Transverse colon (tissue), 4 donors: ENCODE measurements at regions not wholly inside any gene's neighbourhood (a gene's known extent, or its start where the extent isn't known, plus 50 kb on each side); places are given as distances from the start of the nearest gene placed in this dataset.

Experiments used
- DNase-seq: peaks from one replicate; pipeline ENCODE4 v3.0.0-alpha.2; 2019
- H3K27ac ChIP-seq, 4 donors: fragments of 200-600 bp; sonication (generic); 2 replicates each; pipeline ENCODE4 v1.5.1; 2016 to 2018; ENCODE audit warnings: inconsistent platforms in 4 of 4
- H3K27me3 ChIP-seq: fragments of 200-600 bp; sonication (generic); 2 replicates; pipeline ENCODE4 v1.5.1; 2017; ENCODE audit warnings: inconsistent platforms
- H3K36me3 ChIP-seq, 4 donors: fragments of 200-600 bp; sonication (generic); 2 replicates each; pipeline ENCODE4 v1.5.1; 2017 to 2019; ENCODE audit warnings: inconsistent platforms in 4 of 4
- H3K4me1 ChIP-seq, 4 donors: fragments of 200-600 bp; sonication (generic); 2 replicates each; pipeline ENCODE4 v1.5.1; 2017 to 2020; ENCODE audit warnings: inconsistent platforms in 4 of 4
- H3K4me3 ChIP-seq, 4 donors: fragments of 200-600 bp; sonication (generic); 1 replicate in 1 of 4; 2 replicates in 3 of 4; pipeline versions ENCODE4 v1.5.1 to v1.6.1; 2017 to 2019; ENCODE audit warnings: inconsistent platforms in 4 of 4
- H3K9me3 ChIP-seq, 2 donors: fragments of 200-600 bp; sonication (generic); 2 replicates each; pipeline ENCODE4 v1.5.1; 2017 to 2019; ENCODE audit warnings: inconsistent platforms in 2 of 2
- CTCF ChIP-seq, 5 experiments: fragments of 200-600 bp in 3 of 5; fragments of 450-650 bp in 2 of 5; sonication (generic) in 3 of 5; IDR thresholded peaks; 1 replicate in 2 of 5; 2 replicates in 3 of 5; pipeline ENCODE4 v1.5.1; 2016 to 2017; ENCODE audit warnings: antibody characterized with exemption in 5 of 5, inconsistent platforms in 3 of 5, mild to moderate bottlenecking in 2 of 5, moderate library complexity in 1 of 5
- EP300 ChIP-seq: sonication (generic); formaldehyde crosslinking; IDR thresholded peaks from one replicate; pipeline ENCODE4 v1.6.1; 2017; ENCODE audit warnings: antibody characterized with exemption, low read depth
- POLR2A ChIP-seq: fragments of 450-650 bp; IDR thresholded peaks from one replicate; pipeline ENCODE4 v1.6.1; 2016; ENCODE audit warnings: antibody characterized with exemption, mild to moderate bottlenecking, moderate library complexity
- POLR2AphosphoS5 ChIP-seq, 3 donors: sonication (generic); formaldehyde crosslinking; IDR thresholded peaks; one replicate each; pipeline ENCODE4 v1.6.1; 2016; ENCODE audit warnings: antibody characterized with exemption in 3 of 3
- WGBS, 2 donors: methylation state at CpG; one replicate each; pipeline ENCODE4 v1.1.5; 2018; ENCODE audit warnings: low coverage in 1 of 2; 5-methylcytosine and 5-hydroxymethylcytosine counted together
- in situ Hi-C, 4 donors: fragments of 200-750 bp; cut with MboI; loops; one replicate each; pipeline versions ENCODE4 v1.15.0 to v1.15.1; 2017; ENCODE audit warnings: low sequenced_read_pairs in 3 of 4, low pct_ligation_motif_present in 1 of 4, low pct_unique_long_range_greater_than_20kb in 1 of 4
- intact Hi-C: fragments of 100-400 bp; cut with DNase I; formaldehyde crosslinking; loops from one replicate; pipeline ENCODE4 v1.15.1; 2023; ENCODE audit warnings: low total_unique reads

DNA sequence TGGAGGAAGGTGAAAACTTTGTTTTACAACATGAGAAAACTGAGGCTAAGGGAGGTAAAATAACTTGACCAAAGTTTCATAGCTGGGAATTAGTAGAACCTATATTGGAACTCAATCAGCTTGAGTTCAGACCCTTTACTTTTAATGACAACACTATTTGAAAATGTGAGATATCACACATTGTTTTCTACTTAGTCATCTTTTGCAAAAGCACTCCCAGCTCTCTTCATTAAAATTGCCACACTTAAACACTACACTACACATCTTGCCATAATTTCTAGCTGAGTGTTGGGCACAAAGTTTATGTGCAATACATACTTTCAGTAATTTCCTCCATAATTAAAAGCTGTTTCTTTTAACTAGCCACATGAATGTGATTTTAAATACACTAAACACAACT is 230.4 kb upstream of the DCBLD2 start:
- Histone ChIP-seq H3K9me3 (no peaks in the 10 kb centered on the region), H3K36me3 (no peaks in the 10 kb centered on the region), H3K27me3 (no peaks in the 10 kb centered on the region), H3K4me1 (no peaks in the 10 kb centered on the region), H3K27ac (no peak overlapping the region), H3K4me3 (no peak overlapping the region)
- intact Hi-C loops: no loop called here
- in situ Hi-C loops: no loop called here
- DNase-seq: no peak
- TF ChIP-seq POLR2AphosphoS5 (IDR thresholded peaks at IDR 0.05) (no peak), EP300 (no peak), POLR2A (no peak), CTCF (IDR thresholded peaks at IDR 0.05) (no peak)

DNA sequence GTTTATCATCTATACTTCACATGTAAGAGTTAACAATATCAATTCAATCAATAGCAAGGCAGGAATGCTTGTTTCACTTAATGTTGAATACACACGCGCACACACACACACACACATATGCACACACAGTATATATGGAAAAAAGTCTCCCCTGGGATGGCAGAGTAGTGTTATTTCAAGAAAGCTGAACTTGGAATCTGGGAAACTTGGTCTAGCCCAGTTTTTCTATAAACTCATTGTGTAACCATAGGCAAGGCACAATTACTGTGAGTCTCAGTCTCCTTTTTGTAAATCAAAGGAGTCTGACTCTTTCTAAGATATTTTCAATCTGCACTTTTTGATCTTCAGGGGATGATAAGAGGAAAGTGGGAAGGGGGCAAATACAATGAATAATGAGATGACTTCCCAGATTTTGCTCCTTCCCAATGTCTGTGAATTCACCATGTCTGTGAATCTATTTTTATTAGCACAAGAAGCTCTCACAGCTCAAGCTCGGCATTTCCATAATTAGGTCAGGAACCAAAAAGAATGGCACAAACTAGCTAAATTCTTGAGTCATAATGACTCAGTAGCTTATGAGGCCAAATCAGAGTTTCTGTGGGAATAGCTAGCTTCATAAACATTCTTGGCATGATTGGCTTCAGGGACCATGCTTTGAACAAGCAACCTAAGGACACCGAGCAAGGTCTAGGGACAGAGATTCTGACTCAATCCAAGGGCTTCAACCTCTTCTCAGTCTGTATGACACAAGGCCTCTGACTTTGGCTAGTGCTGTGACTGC is 227.4 kb upstream of the DCBLD2 start:
- in situ Hi-C loops (no loop called here), intact Hi-C loops (no loop called here)
- TF ChIP-seq CTCF (IDR thresholded peaks at IDR 0.05) (no peak), EP300 (no peak), POLR2A (no peak), POLR2AphosphoS5 (IDR thresholded peaks at IDR 0.05) (no peak)
- Histone ChIP-seq H3K27ac (no peak overlapping the region), H3K36me3 (no peaks in the 10 kb centered on the region), H3K4me3 (no peak overlapping the region), H3K4me1 (no peaks in the 10 kb centered on the region), H3K9me3 (no peaks in the 10 kb centered on the region), H3K27me3 (no peaks in the 10 kb centered on the region)
- 45 to 72% methylated on average over 2 to 4 of the region's 4 CpGs for WGBS, 2 donors
- no peak for DNase-seq

- no peaks in the 10 kb centered on the region for H3K36me3 ChIP-seq
- H3K4me1 ChIP-seq: no peaks in the 10 kb centered on the region
- DNase-seq: no peak
- no peaks in the 10 kb centered on the region for H3K9me3 ChIP-seq
- no peak for TF ChIP-seq POLR2A
- 60 to 65% methylated on average over 2 of the region's 2 CpGs for WGBS, 2 donors
- H3K4me3 ChIP-seq: no peak overlapping the region
- H3K27me3 ChIP-seq: no peaks in the 10 kb centered on the region
- no peak overlapping the region for H3K27ac ChIP-seq
- in situ Hi-C loops: no loop called here
- intact Hi-C loops: no loop called here
Observed at GRCh38 chr3:99128235-99128634, 226.7 kb upstream of the DCBLD2 start.

DNA sequence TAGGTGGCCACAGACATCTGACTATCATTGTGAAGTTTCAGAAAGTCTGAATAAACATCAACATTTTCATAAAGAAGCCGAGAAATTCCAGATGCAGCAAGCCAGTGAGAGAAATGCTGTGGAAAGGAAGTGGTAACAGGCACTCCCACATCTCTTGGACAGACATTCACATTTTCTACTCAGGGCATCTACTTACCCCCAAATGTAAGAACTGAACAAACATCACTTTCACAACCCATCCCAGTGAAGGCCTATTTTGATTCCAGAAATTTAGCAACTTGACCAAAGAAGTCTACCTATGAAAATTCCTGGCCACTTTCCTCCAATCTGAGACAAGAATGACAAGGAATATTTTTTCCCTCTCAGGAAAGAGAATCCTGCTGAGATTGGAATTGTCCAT is 224.8 kb upstream of the DCBLD2 start:
- no peaks in the 10 kb centered on the region for H3K36me3 ChIP-seq
- no peak overlapping the region for H3K4me3 ChIP-seq
- no peaks in the 10 kb centered on the region for H3K9me3 ChIP-seq
- intact Hi-C loops (no loop called here), in situ Hi-C loops (no loop called here)
- H3K27ac ChIP-seq: no peak overlapping the region
- DNase-seq: no peak
- TF ChIP-seq CTCF (IDR thresholded peaks at IDR 0.05): no peak
- no peak for TF ChIP-seq EP300
- no peak for TF ChIP-seq POLR2AphosphoS5 (IDR thresholded peaks at IDR 0.05)
- TF ChIP-seq POLR2A: no peak
- no peaks in the 10 kb centered on the region for H3K4me1 ChIP-seq
- no peaks in the 10 kb centered on the region for H3K27me3 ChIP-seq
- WGBS, 2 donors: 77% methylated on average over 1 of the region's 1 CpG; no CpG with 5 or more reads in 1 of the 2 donors

DNA sequence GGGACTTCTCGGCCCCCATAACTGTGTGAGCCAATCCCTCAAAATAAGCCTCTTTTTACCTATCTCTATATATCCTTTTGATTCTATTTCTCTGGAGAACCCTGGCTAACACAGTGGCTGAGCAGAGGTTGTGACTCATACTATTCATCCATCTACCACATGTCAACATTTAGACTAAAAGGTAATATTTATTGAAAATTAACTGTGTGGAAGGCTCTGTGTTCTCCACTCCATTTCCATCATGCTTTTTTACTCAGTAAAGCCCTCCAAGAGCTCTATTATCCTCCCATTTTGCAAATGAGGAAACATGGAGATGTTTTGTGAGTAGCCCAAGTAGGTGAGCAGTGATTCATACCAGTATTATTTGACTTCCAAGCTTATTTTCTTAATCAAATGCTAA is 217.9 kb upstream of the DCBLD2 start:
- Histone ChIP-seq H3K4me1 (no peaks in the 10 kb centered on the region), H3K4me3 (no peak overlapping the region), H3K9me3 (no peaks in the 10 kb centered on the region), H3K27ac (no peak overlapping the region), H3K36me3 (no peaks in the 10 kb centered on the region), H3K27me3 (no peaks in the 10 kb centered on the region)
- intact Hi-C loops: loop anchor here (2.0 kb wide), 1 partner anchor 25 kb away; no protein-coding TSS in a partner anchor
- no peak for DNase-seq
- in situ Hi-C loops: no loop called here
- WGBS, 2 donors: 81% methylated on average over 1 of the region's 1 CpG; no CpG with 5 or more reads in 1 of the 2 donors
- TF ChIP-seq CTCF (IDR thresholded peaks at IDR 0.05) (no peak), EP300 (no peak), POLR2AphosphoS5 (IDR thresholded peaks at IDR 0.05) (no peak), POLR2A (no peak)
